ENCODE measurements at regions not wholly inside any gene's neighbourhood (a gene's known extent, or its start where the extent isn't known, plus 50 kb on each side); places are given as distances from the start of the nearest gene placed in this dataset.

DNA sequence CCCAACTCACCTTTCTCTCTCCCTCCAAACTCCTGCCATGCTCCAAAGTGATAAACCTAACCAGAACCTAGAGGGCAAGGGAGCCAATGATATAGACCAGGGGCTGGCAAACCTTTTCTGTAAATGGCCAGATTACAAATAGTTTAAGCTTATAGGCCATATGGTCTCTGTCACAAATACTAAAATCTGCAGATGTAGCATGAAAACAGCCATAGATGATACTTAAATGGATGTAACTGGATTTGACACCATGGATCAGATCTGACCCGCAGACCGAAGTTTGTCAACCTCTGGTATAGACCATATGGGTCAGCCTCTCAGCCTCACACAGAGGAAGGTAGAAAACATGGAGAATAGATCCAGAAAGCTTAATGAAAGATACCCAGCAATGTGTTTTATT lies 165.2 kb upstream of the STT3B start:
- TF ChIP-seq CTCF (IDR thresholded peaks at IDR 0.05), result no peak
- Histone ChIP-seq H3K27ac (no peak overlapping the region), H3K4me1 (peaks cover 6% of the 10 kb centered on the region), H3K9me3 (no peaks in the 10 kb centered on the region), H3K27me3 (ENCODE audit: low read depth) (no peaks in the 10 kb centered on the region), H3K36me3 (no peaks in the 10 kb centered on the region), H3K4me3 (no peak overlapping the region)
- intact Hi-C loops (cut with DNase I), result no loop called here
- no peak for DNase-seq
- no peak for ATAC-seq

DNA sequence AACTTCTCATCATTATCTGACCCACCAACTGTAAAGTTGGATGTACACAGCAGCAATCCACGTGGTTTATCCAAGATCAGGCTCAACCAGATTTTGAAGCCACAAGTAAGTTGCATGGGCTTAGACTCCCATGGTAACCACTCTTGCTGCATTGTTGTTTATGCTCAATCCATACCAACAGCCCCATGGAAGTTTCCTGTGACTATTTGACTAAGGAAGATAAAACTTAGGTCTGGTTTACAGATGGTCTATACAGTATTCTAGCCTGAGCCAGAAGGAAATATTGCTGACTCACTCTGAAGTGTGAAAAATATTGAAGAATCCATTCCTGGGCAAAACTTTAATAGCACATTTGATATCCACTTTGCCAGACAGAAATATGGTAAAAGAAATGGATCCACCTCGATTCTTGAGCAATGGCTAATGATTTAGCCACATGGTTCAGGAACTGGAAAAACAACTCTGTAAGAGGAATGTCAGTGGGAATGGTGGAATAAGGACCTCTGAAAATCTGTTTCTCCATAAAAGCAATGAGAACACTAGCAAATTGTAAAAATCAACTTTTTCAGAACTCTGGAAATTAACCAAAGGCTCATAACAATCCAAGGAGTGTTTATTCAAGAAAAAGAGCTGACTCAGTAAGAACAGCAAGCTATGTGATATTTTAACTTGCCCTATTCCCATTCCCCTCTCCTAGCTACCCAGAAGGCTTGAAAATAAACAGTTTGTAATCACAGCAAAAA lies 162.9 kb upstream of the STT3B start:
- Histone ChIP-seq H3K27ac (no peak overlapping the region), H3K4me1 (peaks cover 6% of the 10 kb centered on the region), H3K27me3 (ENCODE audit: low read depth) (no peaks in the 10 kb centered on the region), H3K36me3 (no peaks in the 10 kb centered on the region), H3K4me3 (no peak overlapping the region), H3K9me3 (no peaks in the 10 kb centered on the region)
- DNase-seq (no peak), ATAC-seq (no peak)
- intact Hi-C loops (cut with DNase I), result no loop called here
- no peak for TF ChIP-seq CTCF (IDR thresholded peaks at IDR 0.05)

DNA sequence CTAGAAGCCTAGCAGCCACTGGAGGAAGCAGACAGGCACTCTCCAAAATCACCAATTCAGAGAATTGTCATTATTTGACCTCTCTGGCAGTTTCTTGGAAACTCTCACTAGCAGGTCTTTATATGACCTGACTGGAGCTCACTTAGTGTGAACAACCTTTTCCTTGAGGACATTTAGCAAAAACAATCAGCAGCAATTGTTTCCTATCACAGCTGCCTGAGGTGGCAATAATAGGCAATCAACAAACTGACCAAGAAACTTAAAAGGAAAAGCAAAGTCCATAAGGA lies 162.4 kb upstream of the STT3B start:
- TF ChIP-seq CTCF (IDR thresholded peaks at IDR 0.05), result no peak
- H3K27me3 ChIP-seq (ENCODE audit: low read depth), result no peaks in the 10 kb centered on the region
- intact Hi-C loops (cut with DNase I), result no loop called here
- peaks cover 6% of the 10 kb centered on the region for H3K4me1 ChIP-seq
- H3K4me3 ChIP-seq, result no peak overlapping the region
- no peaks in the 10 kb centered on the region for H3K36me3 ChIP-seq
- H3K9me3 ChIP-seq, result no peaks in the 10 kb centered on the region
- ATAC-seq (no peak), DNase-seq (no peak)
- no peak overlapping the region for H3K27ac ChIP-seq

DNA sequence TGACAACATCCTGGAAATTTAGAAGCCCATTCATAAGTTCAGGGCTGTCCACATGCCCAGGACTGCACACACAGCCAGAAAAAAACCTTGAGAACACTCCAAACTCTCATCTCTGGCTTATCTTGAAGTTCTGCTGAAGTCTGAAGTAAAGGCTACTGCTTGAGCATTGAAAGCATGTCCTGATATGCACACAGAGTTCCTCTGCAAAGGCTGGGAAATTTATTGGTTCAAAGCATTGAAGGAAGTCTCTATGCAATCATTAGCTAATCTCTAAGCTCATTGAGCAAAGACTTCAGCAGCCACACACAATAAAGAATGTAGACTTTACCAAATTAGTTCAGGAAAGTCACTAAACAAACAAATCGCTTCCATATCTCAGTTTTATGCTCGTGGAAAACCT lies 162.0 kb upstream of the STT3B start:
- Histone ChIP-seq H3K27me3 (ENCODE audit: low read depth) (no peaks in the 10 kb centered on the region), H3K4me3 (no peak overlapping the region), H3K27ac (no peak overlapping the region), H3K36me3 (no peaks in the 10 kb centered on the region), H3K4me1 (peaks cover 6% of the 10 kb centered on the region), H3K9me3 (no peaks in the 10 kb centered on the region)
- no peak for DNase-seq
- no peak for TF ChIP-seq CTCF (IDR thresholded peaks at IDR 0.05)
- intact Hi-C loops (cut with DNase I), result no loop called here
- ATAC-seq, result peak; percentile 59 to 65

DNA sequence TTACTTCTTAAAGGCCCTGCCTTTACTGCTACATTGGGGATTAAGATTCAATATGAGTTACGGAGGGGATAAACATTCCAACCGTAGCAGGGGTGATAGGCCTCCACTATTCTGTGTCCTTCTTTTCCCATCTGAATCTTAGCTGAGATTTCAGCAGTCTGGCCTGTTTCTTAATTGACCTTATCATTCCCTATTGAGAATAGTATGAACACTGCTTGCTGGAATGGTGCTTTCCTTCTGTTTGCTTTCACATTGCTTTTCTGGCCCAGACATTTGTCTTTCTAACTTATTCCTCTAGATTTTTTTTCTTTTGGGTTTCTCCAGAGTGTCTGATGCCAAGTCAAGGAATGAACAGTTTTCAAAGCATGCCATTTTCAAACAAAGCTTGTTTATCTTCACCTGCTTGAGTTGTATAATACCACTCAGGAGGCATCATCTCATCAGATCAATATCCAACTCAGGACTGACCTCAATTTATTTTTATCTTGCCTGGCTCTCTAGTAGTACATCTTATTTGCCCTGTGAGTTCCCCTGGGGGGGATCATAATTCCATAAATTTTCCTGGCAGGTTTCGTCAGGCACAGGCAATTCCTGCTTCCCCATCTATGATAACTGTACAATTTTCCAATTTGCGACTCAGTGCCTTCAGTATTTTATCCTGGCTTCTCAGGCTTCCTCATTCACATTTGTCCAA lies 161.1 kb upstream of the STT3B start:
- Histone ChIP-seq H3K4me1 (peaks cover 6% of the 10 kb centered on the region), H3K9me3 (no peaks in the 10 kb centered on the region), H3K36me3 (no peaks in the 10 kb centered on the region), H3K27ac (no peak overlapping the region), H3K4me3 (no peak overlapping the region), H3K27me3 (ENCODE audit: low read depth) (no peaks in the 10 kb centered on the region)
- DNase-seq (no peak), ATAC-seq (no peak)
- no peak for TF ChIP-seq CTCF (IDR thresholded peaks at IDR 0.05)
- intact Hi-C loops (cut with DNase I), result no loop called here
